Right lung (tissue), 2 donors: ENCODE measurements at regions not wholly inside any gene's neighbourhood (a gene's known extent, or its start where the extent isn't known, plus 50 kb on each side); places are given as distances from the start of the nearest gene placed in this dataset.

ENCODE experiments used
- DNase-seq, 2 donors: peaks; one replicate each; pipeline ENCODE4 v3.0.0-alpha.2; 2013

- no peak for DNase-seq
Observed at GRCh38 chr2:188142636-188143295, 148.9 kb upstream of the GULP1 start.

DNA sequence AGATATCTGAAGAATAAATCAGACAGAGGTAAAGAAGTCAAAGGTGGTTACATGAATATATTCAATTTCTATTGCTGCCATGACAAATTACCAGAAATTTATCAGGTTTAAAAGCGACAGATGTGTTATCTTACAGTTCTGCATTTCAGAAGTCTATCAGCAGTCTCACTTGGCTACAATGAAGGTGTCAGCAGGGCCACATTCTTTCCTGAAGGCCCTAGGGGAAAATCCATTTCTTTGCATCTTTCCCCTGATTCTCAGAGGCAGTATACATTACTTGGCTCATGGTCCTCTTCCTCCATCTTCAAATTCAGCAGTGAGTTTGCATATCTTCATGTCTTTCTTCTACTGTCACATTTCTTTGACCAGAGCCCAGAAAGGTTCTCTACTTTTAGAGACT lies 145.8 kb upstream of the GULP1 start:
- no peak for DNase-seq

GRCh38 chr2:188146888-188147287 lies 144.8 kb upstream of the GULP1 start:
- no peak for DNase-seq

- no peak for DNase-seq
Observed at GRCh38 chr2:188151670-188152069, 140.0 kb upstream of the GULP1 start.

- no peak for DNase-seq
Observed at GRCh38 chr2:188158337-188159100, 133.2 kb upstream of the GULP1 start.

GRCh38 chr2:188159484-188159883 lies 132.2 kb upstream of the GULP1 start:
- no peak for DNase-seq

- DNase-seq: peak; percentile 3 to 7
Observed at GRCh38 chr2:188170356-188170755, 121.3 kb upstream of the GULP1 start.

DNA sequence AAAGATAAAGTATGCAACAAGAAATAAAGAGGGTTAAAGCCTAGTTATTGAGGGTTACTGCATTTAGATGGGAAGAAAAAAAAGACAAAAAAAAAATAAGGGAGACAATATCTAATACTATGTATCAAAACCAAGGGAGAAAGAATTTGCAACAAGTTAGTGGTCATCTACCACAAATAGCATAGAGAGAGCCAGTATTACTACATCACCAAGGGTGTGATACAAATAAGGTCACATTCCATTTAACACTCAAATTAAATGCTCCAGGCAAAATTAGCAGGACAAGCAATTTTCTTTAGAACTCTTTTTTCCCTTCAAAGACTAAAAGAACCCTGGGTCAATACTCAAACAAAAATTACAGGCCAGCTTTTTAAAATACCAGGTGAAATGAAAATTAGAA lies 115.1 kb upstream of the GULP1 start:
- DNase-seq: no peak

- DNase-seq: no peak
Observed at GRCh38 chr2:188181067-188181838, 110.4 kb upstream of the GULP1 start.

DNA sequence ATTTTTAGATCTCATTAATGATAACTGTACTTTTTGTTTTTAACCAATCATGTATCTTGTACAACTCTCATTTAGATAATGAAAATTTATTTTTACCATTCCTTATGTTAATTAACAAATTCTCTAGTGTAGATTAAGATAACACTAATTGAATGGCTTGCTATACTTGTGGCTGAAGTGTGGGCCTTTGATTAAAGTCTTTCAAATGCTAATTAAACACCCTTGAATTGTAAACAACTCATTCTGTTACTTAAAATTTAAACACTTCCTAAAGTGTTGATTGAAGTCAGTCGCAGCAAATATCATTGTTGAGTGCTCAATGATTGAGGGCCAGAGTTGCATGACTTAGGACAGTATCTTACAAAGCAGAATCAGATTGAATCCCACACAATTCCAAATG lies 109.8 kb upstream of the GULP1 start:
- no peak for DNase-seq

DNA sequence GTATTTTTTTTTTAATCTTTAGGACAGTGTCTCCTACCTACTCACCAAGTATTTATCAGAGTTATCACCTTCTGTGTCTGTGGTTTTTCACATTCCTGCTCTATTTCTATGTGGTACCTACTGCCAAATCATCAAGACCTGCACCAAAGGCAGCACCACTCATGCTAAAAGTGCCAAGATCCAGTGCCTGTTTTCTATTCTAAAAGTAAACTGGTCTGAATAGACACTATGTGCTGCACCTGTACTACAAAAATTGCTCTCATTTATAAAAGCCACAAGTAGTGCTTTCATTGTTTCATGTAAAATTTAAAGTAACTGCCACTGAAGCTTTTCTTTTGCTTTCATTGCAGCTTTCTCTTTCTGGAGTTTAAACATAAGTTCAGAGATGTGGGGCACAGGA lies 103.9 kb upstream of the GULP1 start:
- no peak for DNase-seq

DNA sequence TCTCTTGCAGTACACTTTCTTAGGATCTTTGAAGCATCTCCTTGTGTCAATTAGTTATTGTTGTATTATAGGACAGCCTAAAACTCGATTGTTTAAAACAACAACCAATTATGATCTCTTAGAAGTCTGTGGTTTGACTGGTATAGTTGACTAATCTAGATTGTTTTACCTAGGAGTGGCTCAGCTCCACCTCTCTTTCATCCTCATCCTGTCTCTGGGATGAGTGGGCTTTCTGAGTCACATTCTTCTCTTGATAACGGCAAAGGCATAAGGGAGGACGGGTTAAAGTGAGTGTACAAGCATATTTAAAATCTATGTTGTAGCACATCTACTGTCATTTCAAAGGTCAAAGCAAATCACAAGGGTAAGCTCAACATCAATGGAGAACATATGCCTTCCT lies 102.3 kb upstream of the GULP1 start:
- DNase-seq: no peak

DNA sequence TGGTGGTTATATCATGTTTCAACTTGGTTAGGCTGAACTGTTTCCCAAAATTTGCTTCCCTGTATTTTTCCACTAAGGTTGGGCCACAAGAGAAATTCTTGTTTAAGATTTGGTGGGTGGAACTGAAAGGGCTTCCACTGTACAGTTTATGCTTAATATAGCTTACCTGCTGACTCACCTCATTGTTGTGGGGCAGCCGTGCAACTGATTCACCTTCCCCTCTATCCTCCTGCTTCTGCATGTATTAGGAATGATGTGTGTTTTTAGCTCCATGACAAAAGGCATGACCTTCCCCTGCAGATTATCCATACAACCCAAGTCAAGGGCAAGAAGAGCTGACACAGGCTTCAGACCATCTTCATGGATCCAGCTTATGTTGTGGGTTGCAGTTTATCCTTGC lies 98.4 kb upstream of the GULP1 start:
- DNase-seq: no peak

DNA sequence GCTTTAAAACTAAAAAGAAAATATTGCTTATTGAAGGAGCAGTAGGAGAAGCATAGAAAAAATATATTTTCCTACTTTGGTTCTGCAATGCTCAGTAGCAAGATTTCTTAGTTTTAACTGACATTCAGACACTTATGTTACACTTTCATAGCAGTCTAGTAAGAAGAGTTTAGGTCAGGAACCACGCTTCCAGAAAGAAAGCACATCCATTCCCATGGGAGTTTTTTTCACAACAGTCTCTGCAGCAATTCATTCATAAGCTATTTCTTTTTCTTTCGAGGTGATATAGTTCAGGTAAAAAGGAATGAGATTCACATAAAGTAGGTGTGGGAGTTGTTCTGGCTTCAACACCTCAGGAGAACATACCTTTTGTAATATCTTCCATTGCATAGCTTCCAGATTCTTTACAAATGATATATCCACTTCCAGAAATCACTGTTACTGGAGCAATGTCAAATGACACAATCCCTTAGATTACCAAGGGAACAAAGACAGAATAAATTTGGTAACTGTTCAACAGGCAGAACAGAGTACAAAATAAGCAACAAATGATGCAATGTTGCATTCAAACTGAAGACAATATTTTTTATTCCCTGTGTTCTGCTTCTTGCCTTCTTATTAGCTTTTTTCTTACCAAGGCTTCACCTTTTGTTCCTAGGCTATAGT lies 95.2 kb upstream of the GULP1 start:
- no peak for DNase-seq

- no peak for DNase-seq
Observed at GRCh38 chr2:188199716-188200128, 92.0 kb upstream of the GULP1 start.

DNA sequence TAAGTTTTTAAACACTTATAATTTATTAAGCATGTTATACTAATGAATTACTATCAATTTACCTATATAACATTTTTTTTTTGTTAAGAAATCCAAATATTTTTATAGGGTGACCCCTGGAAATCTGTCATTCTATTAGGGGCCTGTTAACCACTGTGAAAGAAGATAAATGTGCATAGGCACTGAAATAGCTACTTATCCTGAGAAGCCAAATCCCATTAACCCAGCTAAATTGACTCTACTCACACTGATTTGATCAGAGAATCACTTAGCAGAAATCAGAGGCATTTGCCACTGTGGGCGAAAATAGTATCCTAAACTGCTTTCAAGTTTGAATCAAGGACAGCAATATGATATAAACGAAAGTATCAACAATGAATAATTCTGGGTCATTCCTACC lies 90.0 kb upstream of the GULP1 start:
- no peak for DNase-seq

DNA sequence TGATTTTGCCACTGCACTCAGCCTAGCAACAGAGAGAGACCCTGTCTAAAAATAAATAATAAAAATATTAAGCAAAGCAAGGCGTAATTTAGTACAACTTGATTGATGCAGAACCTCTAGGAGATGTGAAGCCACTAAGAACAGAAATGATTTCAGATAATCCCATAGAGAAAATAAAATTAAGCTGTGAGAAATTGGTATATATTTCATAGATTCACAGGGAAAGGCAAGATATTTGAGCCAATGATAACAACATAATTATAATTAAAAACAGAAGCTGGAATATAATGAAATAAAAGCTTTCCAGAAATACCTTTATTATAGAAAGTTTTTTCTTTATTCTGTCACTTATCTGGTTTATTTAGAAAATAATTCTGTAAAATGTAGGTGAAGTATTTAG lies 88.9 kb upstream of the GULP1 start:
- DNase-seq: no peak

DNA sequence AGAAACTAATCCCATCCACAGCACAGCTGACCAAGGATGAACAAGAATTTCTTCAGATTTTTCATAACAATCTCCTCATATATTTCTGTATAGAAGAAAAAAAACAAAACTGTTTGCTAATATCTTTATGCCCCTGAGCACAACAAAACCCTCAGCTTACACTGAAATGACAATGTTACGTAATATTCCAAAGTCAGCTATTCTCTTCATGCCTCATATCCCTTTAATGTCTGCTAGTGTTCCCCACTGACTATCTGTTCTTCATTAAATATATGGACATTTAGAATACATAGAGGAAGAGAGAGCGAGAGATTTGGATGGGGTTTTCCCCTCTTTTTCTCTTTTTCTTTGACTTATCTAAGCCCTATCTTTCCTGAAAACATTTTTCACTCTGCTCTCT lies 87.9 kb upstream of the GULP1 start:
- no peak for DNase-seq

DNA sequence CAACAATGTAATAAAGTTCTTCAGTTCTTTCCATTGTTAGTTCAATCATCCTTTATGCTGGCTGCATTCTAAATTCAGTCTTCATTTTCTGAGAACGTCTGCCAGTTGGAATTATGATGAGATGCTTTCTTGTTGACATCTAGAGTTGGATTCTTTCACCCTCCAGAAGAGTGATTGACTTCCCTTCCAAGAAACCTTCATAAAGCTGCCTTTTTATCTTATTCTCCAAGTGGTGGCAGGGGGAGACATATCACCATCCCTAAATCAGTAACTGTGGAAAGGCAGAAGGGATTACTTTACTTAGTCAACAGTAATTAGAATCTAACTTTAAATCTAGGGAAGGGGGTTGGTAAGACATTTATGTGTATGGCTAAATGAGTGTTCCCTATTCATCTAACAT lies 86.8 kb upstream of the GULP1 start:
- no peak for DNase-seq

DNA sequence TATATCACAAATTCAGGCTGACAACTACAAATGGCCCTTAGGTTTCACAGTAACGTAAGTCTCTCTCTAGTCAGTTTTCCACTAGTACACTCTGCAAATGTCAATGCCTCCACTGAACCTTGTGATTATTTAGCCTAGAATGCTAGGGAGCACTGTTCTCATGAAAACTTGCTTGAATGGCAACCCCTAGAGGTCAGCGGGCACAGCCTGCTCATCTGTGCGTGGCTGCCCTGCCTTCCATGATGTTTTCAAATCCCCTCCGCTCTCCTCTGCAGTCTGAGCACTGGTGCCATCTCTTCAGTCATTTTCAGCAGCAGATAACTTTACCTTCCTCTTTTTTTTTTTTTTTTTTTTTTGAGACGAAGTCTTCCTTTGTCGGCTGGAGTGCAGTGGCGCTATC lies 84.1 kb upstream of the GULP1 start:
- DNase-seq: no peak

GRCh38 chr2:188209218-188209617 lies 82.5 kb upstream of the GULP1 start:
- no peak for DNase-seq

GRCh38 chr2:188217264-188217663 lies 74.4 kb upstream of the GULP1 start:
- DNase-seq: no peak
